Hematopoietic multipotent progenitor cell treated with erythropoietin and hydrocortisone succinate and interleukin-3 and kit ligand, for 6 days (in vitro differentiated cells): ENCODE measurements at regions not wholly inside any gene's neighbourhood (a gene's known extent, or its start where the extent isn't known, plus 50 kb on each side); places are given as distances from the start of the nearest gene placed in this dataset.
"Not testable (repeated sequence)": the region's sequence is repeated elsewhere in the genome, so short reads cannot be mapped to it uniquely, and the experiment has no call there.

Experiments used
- DNase-seq: peaks from one replicate; pipeline ENCODE4 v3.0.0-alpha.2; 2015

DNA sequence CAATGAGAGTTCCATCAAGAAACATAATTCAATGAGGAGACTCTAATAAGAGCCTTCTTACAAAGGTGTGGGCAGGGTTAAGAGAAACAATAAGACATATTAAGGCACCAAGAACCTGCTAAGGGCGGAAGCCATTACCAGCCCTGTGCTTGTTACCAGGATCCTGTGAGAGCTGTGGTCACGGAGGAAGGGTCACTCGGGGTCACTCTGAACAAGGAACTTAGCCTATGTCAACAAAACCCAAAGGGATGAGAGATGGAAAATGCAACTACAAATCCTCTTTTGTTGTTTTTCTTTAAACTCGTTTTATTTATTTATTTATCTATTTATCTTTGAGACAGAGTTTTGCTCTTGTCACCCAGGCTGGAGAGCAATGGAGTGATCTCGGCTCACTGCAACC, 460.4 kb upstream of the CCDC196 start:
- DNase-seq: no peak

- not testable (repeated sequence) for DNase-seq
These were observed 454.2 kb upstream of the CCDC196 start for GRCh38 chr14:66031981-66032380.

DNA sequence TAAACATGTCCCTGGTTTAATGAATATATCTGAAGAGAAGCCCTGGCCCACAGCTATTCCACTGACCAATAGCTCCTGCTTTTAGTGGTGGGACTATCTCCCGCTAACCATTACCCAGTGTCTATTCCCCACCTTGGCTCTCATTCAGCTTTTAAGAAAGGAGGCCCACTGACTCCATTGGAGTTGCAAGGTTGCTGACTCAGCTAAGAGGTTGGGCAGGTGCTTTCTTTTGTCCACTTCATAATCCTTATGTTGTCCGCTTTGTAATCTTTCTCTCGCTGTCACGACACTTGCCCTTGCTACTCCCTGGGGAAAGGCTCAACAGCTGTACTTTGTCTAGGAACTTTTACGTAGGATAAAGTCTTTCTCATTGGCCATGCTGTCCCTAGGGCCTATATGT, 453.4 kb upstream of the CCDC196 start:
- no peak for DNase-seq

- DNase-seq: no peak
These were observed 449.6 kb upstream of the CCDC196 start for GRCh38 chr14:66036547-66036946.

DNA sequence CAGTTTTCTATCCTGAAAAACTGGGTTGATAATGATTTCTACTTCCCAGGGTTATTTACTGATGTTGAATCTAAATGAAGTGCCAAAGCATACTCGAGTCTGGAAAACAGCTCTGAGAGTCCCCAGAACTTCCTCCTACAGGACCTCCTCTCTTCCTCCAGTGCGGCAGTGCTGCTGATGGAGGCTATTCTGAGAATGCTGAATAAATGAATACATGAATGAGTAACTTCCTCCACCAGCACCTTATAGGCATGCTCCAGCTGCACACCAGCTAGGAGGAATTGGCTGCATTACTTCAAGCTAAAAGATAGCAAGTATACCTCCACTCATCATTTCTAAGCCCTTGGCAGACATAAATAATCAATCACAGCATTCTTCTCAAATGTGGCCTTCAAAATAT, 448.8 kb upstream of the CCDC196 start:
- no peak for DNase-seq

GRCh38 chr14:66038212-66038611, 448.0 kb upstream of the CCDC196 start:
- DNase-seq: no peak

GRCh38 chr14:66038618-66039017, 447.6 kb upstream of the CCDC196 start:
- DNase-seq: peak; percentile 16

GRCh38 chr14:66039495-66039894, 446.7 kb upstream of the CCDC196 start:
- DNase-seq: no peak

DNA sequence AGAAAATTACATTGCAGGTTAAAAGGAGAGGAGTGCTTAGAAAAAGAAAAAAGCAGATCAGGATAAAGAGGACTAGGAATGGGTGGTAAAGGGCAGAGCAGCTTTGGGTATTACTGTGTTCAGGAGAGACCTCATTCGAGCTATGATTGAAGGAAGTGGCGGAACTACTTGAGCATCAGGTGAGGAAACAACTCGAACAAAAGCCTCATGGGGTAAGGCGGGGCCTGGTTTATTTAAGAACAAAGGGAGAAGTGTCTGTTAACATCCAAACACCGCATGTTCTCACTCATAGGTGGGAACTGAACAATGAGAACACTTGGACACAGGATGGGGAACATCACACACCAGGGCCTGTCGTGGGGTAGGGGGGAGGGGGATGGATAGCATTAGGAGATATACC, 444.6 kb upstream of the CCDC196 start:
- DNase-seq: no peak

GRCh38 chr14:66043921-66044320, 442.2 kb upstream of the CCDC196 start:
- no peak for DNase-seq

- DNase-seq: no peak
These were observed 440.6 kb upstream of the CCDC196 start for GRCh38 chr14:66045572-66046021.

DNA sequence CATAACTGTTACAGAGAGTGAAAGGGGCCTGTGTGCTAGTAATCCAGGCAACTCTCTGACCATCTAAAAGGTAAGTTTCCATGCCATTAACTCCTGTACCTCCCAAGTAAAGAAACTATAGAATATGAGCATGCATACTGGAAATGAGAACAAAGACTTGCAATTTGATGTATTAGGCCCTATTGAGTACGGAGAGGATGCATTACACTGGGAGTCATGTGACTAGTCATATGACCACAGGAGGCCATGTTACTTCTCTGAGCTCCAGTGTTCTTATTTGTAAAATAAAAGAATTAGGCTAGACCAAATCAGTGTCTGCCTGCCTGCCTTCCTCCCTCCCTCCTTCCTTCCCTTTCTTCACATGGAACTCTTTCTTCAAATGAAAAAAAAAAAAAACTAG, 440.1 kb upstream of the CCDC196 start:
- no peak for DNase-seq

GRCh38 chr14:66046591-66046990, 439.6 kb upstream of the CCDC196 start:
- DNase-seq: no peak

DNA sequence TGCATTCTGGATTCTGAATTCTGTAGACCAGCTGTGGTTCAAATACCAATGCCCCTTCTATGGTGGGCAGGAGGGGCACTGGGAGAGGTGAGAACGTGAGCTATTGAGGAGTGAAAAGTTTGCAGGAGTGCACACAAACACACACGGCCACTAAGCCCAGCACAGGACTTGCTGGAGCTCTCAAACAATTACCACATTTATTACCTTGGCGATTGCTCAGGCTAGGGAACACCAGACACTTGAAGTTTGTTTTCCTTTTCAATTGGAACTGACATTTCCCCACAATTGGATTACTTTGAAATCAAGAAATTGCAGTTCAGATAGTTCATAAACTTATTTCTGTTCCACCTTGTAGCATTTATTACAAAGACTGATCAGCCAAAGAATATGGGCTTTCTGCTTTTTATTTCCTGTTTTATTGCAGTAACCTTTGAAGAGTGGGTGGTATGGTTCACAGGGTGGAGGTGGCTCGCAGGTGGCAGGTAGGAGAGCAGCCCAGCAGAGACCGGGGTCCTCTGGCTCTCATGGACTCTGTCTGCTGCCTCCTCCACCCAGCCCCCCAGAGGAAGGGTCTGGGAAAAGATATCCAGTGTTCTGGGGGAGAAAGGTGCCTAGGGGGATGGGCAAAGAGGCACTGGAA, 429.8 kb upstream of the CCDC196 start:
- DNase-seq: no peak

DNA sequence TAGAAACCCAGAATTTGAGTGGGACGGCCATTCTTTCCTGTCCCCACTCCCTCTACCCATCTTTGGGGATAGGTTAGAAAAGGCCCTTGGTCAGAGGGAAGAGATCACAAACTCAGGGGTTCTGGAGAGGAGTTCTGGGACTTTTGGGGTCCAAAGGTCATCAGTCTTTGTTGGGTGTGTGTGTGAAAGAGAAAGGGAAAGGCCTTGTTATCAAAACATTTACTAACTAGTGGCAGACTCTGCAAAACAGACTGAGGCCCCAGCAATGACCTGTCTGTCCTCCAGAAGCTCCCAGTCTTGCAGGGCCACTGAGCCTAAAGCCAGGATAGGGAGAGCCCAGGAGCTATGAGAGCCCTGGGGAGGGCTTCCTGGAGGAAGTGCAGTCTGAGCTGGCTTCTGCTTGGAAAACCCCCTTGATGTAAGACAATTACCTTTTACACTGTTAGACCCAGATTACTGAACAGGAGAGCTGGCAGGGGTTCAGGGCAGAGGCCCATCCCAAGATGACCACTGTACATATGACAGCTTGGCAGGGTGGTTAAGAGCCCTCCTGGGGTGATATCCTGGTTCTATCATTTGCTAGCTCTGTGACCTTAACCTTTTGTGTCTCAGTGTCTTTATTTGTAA, 429.1 kb upstream of the CCDC196 start:
- DNase-seq: no peak

- DNase-seq: no peak
These were observed 421.0 kb upstream of the CCDC196 start for GRCh38 chr14:66065188-66065587.

DNA sequence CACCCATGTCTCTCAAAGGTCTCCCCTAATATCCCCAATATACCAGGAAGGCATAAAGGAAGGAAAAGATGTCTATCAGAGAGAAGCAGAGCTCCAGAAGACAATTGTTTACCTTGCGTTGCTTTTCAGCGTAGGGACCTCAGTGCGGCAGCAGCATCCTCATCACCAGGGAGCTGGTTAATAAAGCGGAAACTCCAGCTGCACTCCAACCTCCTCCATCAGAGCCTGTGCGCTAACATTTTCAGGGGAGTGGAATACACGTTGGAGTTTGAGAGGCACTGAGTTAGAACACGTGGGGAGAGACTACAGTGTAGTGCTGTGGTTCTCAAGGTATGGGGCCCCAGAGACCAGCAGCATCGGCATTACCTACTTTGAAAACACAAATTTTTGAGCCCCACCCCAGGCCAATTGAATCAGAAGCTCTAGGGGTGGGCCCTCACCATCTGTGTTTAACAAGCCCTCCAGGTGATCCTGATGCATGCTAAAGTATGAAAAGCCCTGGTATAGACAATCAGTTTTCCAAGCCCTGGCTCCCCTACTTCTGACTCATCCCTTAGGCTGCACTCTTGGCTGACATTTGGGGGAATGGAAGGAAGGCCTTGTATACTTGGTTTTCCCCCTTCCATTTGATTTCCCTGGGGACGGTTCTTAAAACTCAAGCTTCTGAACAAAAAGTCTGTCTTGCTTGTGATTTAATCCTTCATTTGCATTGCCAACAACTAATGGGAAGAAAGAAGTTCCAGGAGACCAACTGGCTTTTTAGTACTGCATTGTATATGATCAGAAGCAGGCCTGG, 419.0 kb upstream of the CCDC196 start:
- no peak for DNase-seq

DNA sequence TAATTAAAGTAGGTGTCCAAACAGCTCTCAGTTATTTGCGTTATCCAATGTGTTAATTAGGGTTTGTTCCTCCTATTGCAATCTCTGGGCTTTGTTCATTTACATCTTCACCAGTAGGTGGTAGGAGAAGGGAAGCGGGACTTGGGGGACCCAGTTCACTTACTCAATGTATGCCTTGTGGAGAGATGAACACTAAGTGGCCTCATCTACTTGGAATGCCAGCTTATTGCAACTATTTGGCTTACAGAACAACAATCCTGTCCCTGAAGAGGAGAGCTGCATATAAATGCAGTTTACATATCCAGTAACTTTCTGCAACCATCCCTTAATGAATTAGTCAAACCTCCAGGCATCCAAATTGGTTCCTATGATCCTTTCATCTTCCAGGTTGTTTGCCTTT, 417.1 kb upstream of the CCDC196 start:
- DNase-seq: no peak

DNA sequence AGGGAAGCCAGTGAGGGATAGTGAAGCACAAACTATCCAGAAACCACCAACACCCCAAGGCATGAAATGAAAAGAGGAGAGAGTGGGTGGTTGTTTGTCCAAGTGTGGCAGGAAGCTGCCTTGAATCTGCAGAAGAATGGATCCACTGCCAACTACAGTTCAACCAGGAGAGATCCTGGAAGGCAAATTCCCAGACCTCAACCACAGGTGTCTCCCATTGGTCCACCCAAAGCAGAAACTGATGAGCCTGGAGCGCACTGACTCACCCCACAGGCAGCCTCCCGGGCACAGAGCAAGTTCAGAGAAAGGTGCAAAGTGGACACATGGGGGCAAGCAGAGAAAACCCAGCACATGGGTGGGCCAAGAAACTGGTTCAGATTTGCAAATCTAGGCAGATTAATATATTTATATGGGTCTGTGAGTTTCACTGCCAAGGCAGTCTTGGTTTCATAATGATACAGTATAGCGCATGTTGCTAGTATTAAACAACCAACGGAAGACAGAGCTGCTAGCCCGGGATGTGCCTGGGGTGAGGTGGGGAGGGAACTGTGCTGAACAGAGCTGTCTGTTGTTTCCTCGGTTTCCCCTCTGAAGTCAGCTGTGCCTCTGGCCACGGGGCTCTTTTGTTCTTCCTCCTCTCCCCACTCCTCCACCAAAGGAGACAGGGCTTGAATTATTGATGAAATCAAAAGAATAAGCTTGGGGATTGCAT, 416.2 kb upstream of the CCDC196 start:
- DNase-seq: no peak

GRCh38 chr14:66070542-66071319, 415.4 kb upstream of the CCDC196 start:
- peak; percentile 69 for DNase-seq

DNA sequence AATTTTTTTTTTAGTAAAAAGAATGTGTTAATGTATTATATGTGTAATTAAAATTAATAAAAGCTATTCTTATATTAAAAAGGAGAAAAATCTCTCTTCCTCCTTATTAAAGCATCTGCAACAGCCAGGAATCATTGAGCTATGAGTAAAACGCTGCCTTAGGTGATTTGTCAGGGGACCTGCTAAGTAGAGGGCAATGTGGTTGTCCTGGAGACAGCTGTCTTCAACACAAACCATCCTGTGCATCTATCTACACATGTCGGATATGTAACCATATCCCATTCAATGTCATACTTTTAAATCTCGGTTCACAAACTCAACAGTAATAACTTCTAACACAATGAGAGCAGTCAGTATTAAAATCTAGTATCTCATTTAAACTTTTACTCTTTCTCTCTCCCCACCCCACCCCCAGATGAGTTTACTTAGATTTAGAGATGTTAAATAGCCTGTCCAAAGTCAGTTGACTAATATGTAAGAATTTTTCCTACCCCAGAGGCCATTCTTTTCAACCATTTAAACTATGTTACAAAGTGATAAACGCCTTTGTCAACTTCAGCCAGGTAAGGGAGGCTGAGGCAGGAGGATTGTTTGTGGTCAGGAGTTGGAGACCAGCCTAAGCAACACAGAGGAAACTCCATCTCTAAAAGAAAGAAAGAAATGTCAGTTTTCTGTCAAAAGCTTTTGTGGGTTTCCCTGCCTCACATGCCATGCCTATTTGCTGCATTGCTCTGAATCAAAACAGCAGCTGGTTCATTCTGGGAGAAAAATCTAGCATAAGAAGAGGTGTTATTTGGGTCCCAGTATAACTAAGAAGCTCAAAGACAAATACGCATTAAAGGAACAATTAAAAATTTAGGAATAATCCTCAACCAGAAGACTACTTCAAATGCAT, 413.7 kb upstream of the CCDC196 start:
- no peak for DNase-seq

- no peak for DNase-seq
These were observed 411.6 kb upstream of the CCDC196 start for GRCh38 chr14:66074537-66074936.
